GM23248 (cell line): ENCODE measurements at regions not wholly inside any gene's neighbourhood (a gene's known extent, or its start where the extent isn't known, plus 50 kb on each side); places are given as distances from the start of the nearest gene placed in this dataset.

Experiments
- EZH2 ChIP-seq: fragments of 200-600 bp; sonication (generic); IDR thresholded peaks from 2 replicates; pipeline ENCODE4 v1.6.1; 2018; ENCODE audit warnings: antibody characterized with exemption, mild to moderate bottlenecking; ENCODE audit not compliant: insufficient read depth, poor library complexity, severe bottlenecking
- EZH2phosphoT487 ChIP-seq: fragments of 200-600 bp; sonication (generic); IDR thresholded peaks from 2 replicates; pipeline ENCODE4 v1.6.1; 2018; ENCODE audit warnings: antibody characterized with exemption, moderate library complexity, mild to moderate bottlenecking, low read depth; ENCODE audit not compliant: insufficient read depth

DNA sequence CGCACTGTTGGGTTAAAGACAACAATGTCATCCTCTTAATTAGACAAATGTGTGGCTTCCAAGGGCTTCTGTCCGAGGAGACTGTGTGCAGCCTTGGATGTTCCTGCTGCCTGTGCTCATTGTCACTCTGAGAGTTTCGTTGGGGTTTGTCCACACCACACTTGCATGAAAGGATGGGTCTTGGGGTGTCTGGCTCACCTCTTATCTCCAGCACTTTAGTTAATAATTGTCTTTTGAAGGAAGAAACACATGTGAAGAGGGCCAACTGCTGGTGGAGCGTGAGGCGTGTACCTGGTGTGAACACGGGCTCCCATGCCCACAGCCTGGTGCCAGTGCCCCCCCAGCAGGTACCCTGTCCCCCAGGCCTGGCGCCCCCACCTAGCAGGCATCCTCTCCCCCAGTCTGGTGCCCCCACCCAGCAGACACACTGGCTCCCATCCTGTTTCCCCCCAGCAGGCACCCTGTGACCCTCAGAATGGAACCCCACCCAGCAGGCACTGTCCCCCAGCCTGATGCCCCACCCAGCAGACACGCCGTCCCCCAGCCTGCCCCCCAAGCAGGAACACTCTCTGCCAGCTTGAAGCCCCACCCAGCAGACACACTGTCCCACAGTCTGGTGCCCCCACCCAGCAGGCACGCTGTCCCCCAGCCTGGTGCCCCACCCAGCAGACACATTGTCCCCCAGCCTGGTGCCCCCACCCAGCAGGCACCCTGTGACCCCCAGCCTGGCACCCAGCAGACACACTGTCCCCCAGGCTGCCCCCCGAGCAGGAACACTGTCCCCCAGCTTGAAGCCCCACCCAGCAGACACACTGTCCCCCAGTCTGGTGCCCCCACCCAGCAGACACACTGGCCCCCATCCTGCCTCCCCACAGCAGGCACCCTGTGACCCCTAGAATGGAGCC lies 96.3 kb upstream of the TMEM18 start:
- TF ChIP-seq EZH2phosphoT487 (no peak), EZH2 (no peak)
